ENCODE measurements at regions not wholly inside any gene's neighbourhood (a gene's known extent, or its start where the extent isn't known, plus 50 kb on each side); places are given as distances from the start of the nearest gene placed in this dataset.

- H4K20me1 ChIP-seq (ENCODE audit: insufficient read depth): no peaks in the 10 kb centered on the region
- no peaks in the 10 kb centered on the region for H3K36me3 ChIP-seq (ENCODE audit: control insufficient read depth in 1 of 2, insufficient read depth in 2 of 2, low read length in 2 of 2)
- H3K4me2 ChIP-seq (ENCODE audit: low read length): no peak overlapping the region
- H3K4me1 ChIP-seq (ENCODE audit: control insufficient read depth in 1 of 2, insufficient read depth in 2 of 2, low read length in 2 of 2): no peaks in the 10 kb centered on the region
- ATAC-seq (no peak), DNase-seq (ENCODE audit: low read depth, low spot score) (no peak)
- H3K9me2 ChIP-seq (ENCODE audit: insufficient read depth): no peaks in the 10 kb centered on the region
- H3K27ac ChIP-seq (ENCODE audit: low read depth, low read length): no peak overlapping the region
- intact Hi-C loops (cut with micrococcal nuclease): no loop called here
- no peak overlapping the region for H2AFZ ChIP-seq (ENCODE audit: low read depth, low read length, poor library complexity, severe bottlenecking)
- H3K79me2 ChIP-seq (ENCODE audit: insufficient read depth, low read length): no peaks in the 10 kb centered on the region
- TF ChIP-seq ATF3 (IDR thresholded peaks at IDR 0.05): no peak
- TF ChIP-seq POLR2AphosphoS5 (IDR thresholded peaks at IDR 0.05; ENCODE audit: low read depth, low read length): no peak
- TF ChIP-seq TCF7L2 (IDR thresholded peaks at IDR 0.05; ENCODE audit: borderline replicate concordance, extremely low read depth, insufficient read depth, insufficient read length): no peak
- no peak for TF ChIP-seq YY1 (IDR thresholded peaks at IDR 0.05; ENCODE audit: extremely low read depth, insufficient replicate concordance, low read depth, low read length)
- no peak for TF ChIP-seq EGR1 (IDR thresholded peaks at IDR 0.05; ENCODE audit: low read depth)
- no peak for TF ChIP-seq CBX3 (IDR thresholded peaks at IDR 0.05; ENCODE audit: low read depth)
- H3K9me3 ChIP-seq (ENCODE audit: control insufficient read depth in 1 of 2, insufficient read depth in 1 of 2, low read depth in 1 of 2, low read length in 2 of 2): no peaks in the 10 kb centered on the region
- ChIA-PET CTCF (no interaction called here), RAD21 (ENCODE audit: low non-redundant PET in 1 of 2, low total read pairs in 2 of 2, uncharacterized antibody in 2 of 2, unreplicated experiment in 2 of 2) (no interaction called here), POLR2A (no interaction called here)
- no peaks in the 10 kb centered on the region for H3K27me3 ChIP-seq (ENCODE audit: insufficient read depth, low read length)
- H3K9ac ChIP-seq (ENCODE audit: low read length): no peak overlapping the region
- no peak overlapping the region for H3K4me3 ChIP-seq (replicated peaks in 1 of 2; ENCODE audit: low read depth in 1 of 2, low read length in 2 of 2)
- no TSS peak for BruUV-seq (replicated peaks)
These were observed 176.6 kb downstream of the GIPC2 start for GRCh38 chr1:78222225-78222959.

GRCh38 chr1:78222960-78223358 lies 177.2 kb downstream of the GIPC2 start:
- intact Hi-C loops (cut with micrococcal nuclease): no loop called here
- no peaks in the 10 kb centered on the region for H3K27me3 ChIP-seq (ENCODE audit: insufficient read depth, low read length)
- H3K36me3 ChIP-seq (ENCODE audit: control insufficient read depth in 1 of 2, insufficient read depth in 2 of 2, low read length in 2 of 2): no peaks in the 10 kb centered on the region
- H3K4me3 ChIP-seq (replicated peaks in 1 of 2; ENCODE audit: low read depth in 1 of 2, low read length in 2 of 2): no peak overlapping the region
- no peaks in the 10 kb centered on the region for H3K9me3 ChIP-seq (ENCODE audit: control insufficient read depth in 1 of 2, insufficient read depth in 1 of 2, low read depth in 1 of 2, low read length in 2 of 2)
- no peaks in the 10 kb centered on the region for H3K79me2 ChIP-seq (ENCODE audit: insufficient read depth, low read length)
- H3K4me2 ChIP-seq (ENCODE audit: low read length): no peak overlapping the region
- H2AFZ ChIP-seq (ENCODE audit: low read depth, low read length, poor library complexity, severe bottlenecking): no peak overlapping the region
- no TSS peak for BruUV-seq (replicated peaks)
- DNase-seq (ENCODE audit: low read depth, low spot score) (no peak), ATAC-seq (no peak)
- H3K9me2 ChIP-seq (ENCODE audit: insufficient read depth): no peaks in the 10 kb centered on the region
- H3K27ac ChIP-seq (ENCODE audit: low read depth, low read length): no peak overlapping the region
- no peak overlapping the region for H3K9ac ChIP-seq (ENCODE audit: low read length)
- ChIA-PET POLR2A (no interaction called here), RAD21 (ENCODE audit: low non-redundant PET in 1 of 2, low total read pairs in 2 of 2, uncharacterized antibody in 2 of 2, unreplicated experiment in 2 of 2) (no interaction called here), CTCF (no interaction called here)
- no peaks in the 10 kb centered on the region for H4K20me1 ChIP-seq (ENCODE audit: insufficient read depth)
- H3K4me1 ChIP-seq (ENCODE audit: control insufficient read depth in 1 of 2, insufficient read depth in 2 of 2, low read length in 2 of 2): no peaks in the 10 kb centered on the region
- no peak for TF ChIP-seq SRF (IDR thresholded peaks at IDR 0.05; ENCODE audit: low read depth)
- TF ChIP-seq SP1 (IDR thresholded peaks at IDR 0.05; ENCODE audit: low read depth): no peak
- TF ChIP-seq RAD21 (IDR thresholded peaks at IDR 0.05; ENCODE audit: low read depth): no peak
- no peak for TF ChIP-seq ATF3 (IDR thresholded peaks at IDR 0.05)
- no peak for TF ChIP-seq REST (IDR thresholded peaks at IDR 0.05; ENCODE audit: low read depth)
- TF ChIP-seq POLR2AphosphoS5 (IDR thresholded peaks at IDR 0.05; ENCODE audit: low read depth, low read length): no peak
- no peak for TF ChIP-seq ZBTB33 (IDR thresholded peaks at IDR 0.05; ENCODE audit: extremely low read depth, insufficient replicate concordance, low read length)
- no peak for TF ChIP-seq SIN3A (IDR thresholded peaks at IDR 0.05; ENCODE audit: low read depth)

All from HCT116 (cell line).